Natural killer cell (primary cell): ENCODE measurements at regions not wholly inside any gene's neighbourhood (a gene's known extent, or its start where the extent isn't known, plus 50 kb on each side); places are given as distances from the start of the nearest gene placed in this dataset.

Experiments
- ATAC-seq, 3 donors: fragments of 150-1000 bp in 2 of 3; fragments of 200-7000 bp in 1 of 3; cut with Tn5 transposase; 1 replicate in 1 of 3; 2 replicates in 2 of 3; pipeline ENCODE4 v1.10.0; 2021; ENCODE audit warnings: mild to moderate bottlenecking in 2 of 3, moderate library complexity in 2 of 3
- DNase-seq, 2 donors: peaks; one replicate each; pipeline versions ENCODE4 v3.0.0 to v3.0.0-alpha.2; 2013 to 2021; ENCODE audit warnings: mixed read lengths in 1 of 2
- H3K27ac ChIP-seq: one replicate; pipeline ENCODE4 v1.5.1; 2013; ENCODE audit warnings: mild to moderate bottlenecking, low read length
- H3K27me3 ChIP-seq: one replicate; pipeline ENCODE4 v1.6.1; 2013; ENCODE audit warnings: low read length; ENCODE audit not compliant: control insufficient read depth, insufficient read depth
- H3K36me3 ChIP-seq: one replicate; pipeline ENCODE4 v1.6.1; 2013; ENCODE audit warnings: low read length; ENCODE audit not compliant: control insufficient read depth, insufficient read depth
- H3K4me1 ChIP-seq: one replicate; pipeline ENCODE4 v1.6.1; 2013; ENCODE audit warnings: low read length; ENCODE audit not compliant: control insufficient read depth, insufficient read depth
- H3K4me3 ChIP-seq: one replicate; pipeline ENCODE4 v1.5.1; 2013; ENCODE audit warnings: low read length
- H3K9me3 ChIP-seq: one replicate; pipeline ENCODE4 v1.6.1; 2013; ENCODE audit warnings: low read length; ENCODE audit not compliant: control insufficient read depth, insufficient read depth
- H3K27ac Mint-ChIP-seq, 2 donors: one replicate each; pipeline ENCODE4 v1.8.0; 2022; ENCODE audit warnings: mild to moderate bottlenecking in 2 of 2, mixed read lengths in 2 of 2, moderate library complexity in 1 of 2
- H3K27me3 Mint-ChIP-seq, 2 donors: one replicate each; pipeline ENCODE4 v1.8.0; 2022; ENCODE audit warnings: low read depth in 2 of 2, mixed read lengths in 2 of 2
- H3K36me3 Mint-ChIP-seq: one replicate; pipeline ENCODE4 v1.8.0; 2022; ENCODE audit warnings: mixed read lengths
- H3K4me1 Mint-ChIP-seq, 2 donors: one replicate each; pipeline ENCODE4 v1.8.0; 2022; ENCODE audit warnings: mixed read lengths in 2 of 2
- H3K4me3 Mint-ChIP-seq: one replicate; pipeline ENCODE4 v1.8.0; 2022; ENCODE audit warnings: mild to moderate bottlenecking, moderate library complexity, mixed read lengths
- H3K9me3 Mint-ChIP-seq, 2 donors: one replicate each; pipeline ENCODE4 v1.8.0; 2022; ENCODE audit warnings: mixed read lengths in 2 of 2
- CTCF ChIP-seq: fragments of 200-600 bp; IDR thresholded peaks from one replicate; pipeline ENCODE4 v1.8.0; 2022; ENCODE audit warnings: antibody characterized with exemption
- WGBS: methylation state at CpG from one replicate; pipeline ENCODE4 v1.1.7; 2013; ENCODE audit warnings: missing lambda C conversion rate; ENCODE audit not compliant: insufficient coverage; 5-methylcytosine and 5-hydroxymethylcytosine counted together
- intact Hi-C: fragments of 100-400 bp; cut with micrococcal nuclease; formaldehyde crosslinking; loops from one replicate; pipeline ENCODE4 v1.14.2; 2022

- Mint-ChIP-seq H3K27ac (no peak overlapping the region), H3K4me3 (no peak overlapping the region), H3K9me3 (peaks cover 7 to 9% of the 10 kb centered on the region in 2 donors), H3K27me3 (no peaks in the 10 kb centered on the region), H3K4me1 (no peaks in the 10 kb centered on the region), H3K36me3 (no peaks in the 10 kb centered on the region)
- Histone ChIP-seq H3K27ac (no peak overlapping the region), H3K4me1 (no peaks in the 10 kb centered on the region), H3K9me3 (peaks cover 2% of the 10 kb centered on the region), H3K27me3 (no peaks in the 10 kb centered on the region), H3K36me3 (no peaks in the 10 kb centered on the region), H3K4me3 (no peak overlapping the region)
- no peak for DNase-seq
- TF ChIP-seq CTCF: no peak
- 78% methylated on average over 5 of the region's 5 CpGs for WGBS
- no peak for ATAC-seq
- intact Hi-C loops: no loop called here
Observed at GRCh38 chr5:145056800-145057199, 778.3 kb downstream of the PRELID2 start.

GRCh38 chr5:145050181-145050580 is 785.0 kb downstream of the PRELID2 start:
- H3K36me3 Mint-ChIP-seq: no peaks in the 10 kb centered on the region
- Histone ChIP-seq H3K9me3 (no peaks in the 10 kb centered on the region), H3K27ac (no peak overlapping the region), H3K4me1 (no peaks in the 10 kb centered on the region), H3K36me3 (no peaks in the 10 kb centered on the region), H3K27me3 (no peaks in the 10 kb centered on the region), H3K4me3 (no peak overlapping the region)
- H3K27ac Mint-ChIP-seq: no peak overlapping the region
- H3K27me3 Mint-ChIP-seq: no peaks in the 10 kb centered on the region
- ATAC-seq (no peak), DNase-seq (no peak)
- TF ChIP-seq CTCF: no peak
- intact Hi-C loops: no loop called here
- H3K4me3 Mint-ChIP-seq: no peak overlapping the region
- H3K9me3 Mint-ChIP-seq: peaks cover 7 to 28% of the 10 kb centered on the region in 2 donors
- WGBS: no CpG with 5 or more reads among the region's 1 CpG
- H3K4me1 Mint-ChIP-seq: no peaks in the 10 kb centered on the region

GRCh38 chr5:145044970-145045369 is 790.2 kb downstream of the PRELID2 start:
- no peaks in the 10 kb centered on the region for H3K27me3 Mint-ChIP-seq
- 33% methylated on average over 1 of the region's 1 CpG for WGBS
- peaks cover 12 to 19% of the 10 kb centered on the region in 2 donors for H3K9me3 Mint-ChIP-seq

More at GRCh38 chr5:145044970-145045369, 790.2 kb downstream of the PRELID2 start:
- no peaks in the 10 kb centered on the region for H3K27me3 ChIP-seq
- no peaks in the 10 kb centered on the region for H3K9me3 ChIP-seq
- TF ChIP-seq CTCF: no peak
- ATAC-seq: no peak
- no peak overlapping the region for H3K27ac ChIP-seq
- no peaks in the 10 kb centered on the region for H3K4me1 ChIP-seq
- DNase-seq: no peak
- Mint-ChIP-seq H3K27ac (no peak overlapping the region), H3K4me1 (no peaks in the 10 kb centered on the region), H3K4me3 (no peak overlapping the region), H3K36me3 (no peaks in the 10 kb centered on the region)
- intact Hi-C loops: no loop called here
- H3K36me3 ChIP-seq: no peaks in the 10 kb centered on the region
- H3K4me3 ChIP-seq: no peak overlapping the region
